HEK293T (cell line): ENCODE measurements at regions not wholly inside any gene's neighbourhood (a gene's known extent, or its start where the extent isn't known, plus 50 kb on each side); places are given as distances from the start of the nearest gene placed in this dataset.

ENCODE experiments used
- BHLHE40 ChIP-seq: fragments of 450-650 bp; IDR thresholded peaks from 2 replicates; pipeline ENCODE4 v1.6.1; 2016; ENCODE audit warnings: mild to moderate bottlenecking, moderate library complexity, borderline replicate concordance
- ELF4 ChIP-seq: fragments of 450-650 bp; IDR thresholded peaks from 2 replicates; pipeline ENCODE4 v1.6.1; 2017; ENCODE audit warnings: antibody characterized with exemption
- FOXA1 ChIP-seq: fragments of 450-650 bp; IDR thresholded peaks from 2 replicates; pipeline ENCODE4 v1.6.1; 2016; ENCODE audit warnings: mild to moderate bottlenecking
- FOXK2 ChIP-seq: fragments of 450-650 bp; IDR thresholded peaks from 2 replicates; pipeline ENCODE4 v1.6.1; 2016; ENCODE audit warnings: mild to moderate bottlenecking
- FOXM1 ChIP-seq: fragments of 450-650 bp; IDR thresholded peaks from 2 replicates; pipeline ENCODE4 v1.6.1; 2017; ENCODE audit warnings: mild to moderate bottlenecking, borderline replicate concordance
- L3MBTL2 ChIP-seq: fragments of 450-650 bp; conservative IDR thresholded peaks from 2 replicates; pipeline ENCODE4 v1.6.1; 2016; ENCODE audit warnings: mild to moderate bottlenecking
- NFRKB ChIP-seq: fragments of 450-650 bp; IDR thresholded peaks from 2 replicates; pipeline ENCODE4 v1.6.1; 2016; ENCODE audit warnings: mild to moderate bottlenecking, moderate library complexity
- SP1 ChIP-seq: fragments of 450-650 bp; IDR thresholded peaks from 2 replicates; pipeline ENCODE4 v1.6.1; 2017
- SUZ12 ChIP-seq: fragments of 450-650 bp; IDR thresholded peaks from 2 replicates; pipeline ENCODE4 v1.6.1; 2016; ENCODE audit warnings: mild to moderate bottlenecking
- TARDBP ChIP-seq: fragments of 450-650 bp; IDR thresholded peaks from 2 replicates; pipeline ENCODE4 v1.6.1; 2016
- ZNF384 ChIP-seq: fragments of 450-650 bp; IDR thresholded peaks from 2 replicates; pipeline ENCODE4 v1.6.1; 2016

- TF ChIP-seq SP1 (no peak), ELF4 (no peak), NFRKB (no peak), ZNF384 (no peak), TARDBP (no peak), FOXK2 (no peak), FOXA1 (no peak), BHLHE40 (no peak), SUZ12 (no peak), L3MBTL2 (no peak), FOXM1 (no peak)
Measured at GRCh38 chr1:199246716-199247115, 607.9 kb downstream of the PTPRC start.
